ENCODE measurements at regions not wholly inside any gene's neighbourhood (a gene's known extent, or its start where the extent isn't known, plus 50 kb on each side); places are given as distances from the start of the nearest gene placed in this dataset.

GRCh38 chr9:81790166-81790565 is 100.8 kb upstream of the TLE1 start:
- TF ChIP-seq CTCF (IDR thresholded peaks at IDR 0.05; ENCODE audit: borderline replicate concordance, extremely low read depth, insufficient read depth): no peak
- FAIRE-seq: no peak
- H3K4me3 ChIP-seq (ENCODE audit: low read length in 3 of 3): no peak overlapping the region

GRCh38 chr9:81791076-81791475 is 101.7 kb upstream of the TLE1 start:
- H3K27me3 ChIP-seq (ENCODE audit: control insufficient read depth, insufficient read depth, low read length): no peaks in the 10 kb centered on the region
- H3K9me3 ChIP-seq (ENCODE audit: control insufficient read depth in 2 of 3, insufficient read depth in 1 of 3, low read length in 3 of 3): no peaks in the 10 kb centered on the region
- no peak overlapping the region for H3K9ac ChIP-seq (ENCODE audit: low read length in 3 of 3)
- H3K4me1 ChIP-seq (ENCODE audit: control insufficient read depth in 2 of 3, insufficient read depth in 2 of 3, low read depth in 1 of 3, low read length in 3 of 3): peaks cover 0 to 2% (median 0%) of the 10 kb centered on the region in 3 donors
- intact Hi-C loops (cut with DNase I): no loop called here
- no peak for TF ChIP-seq CTCF (IDR thresholded peaks at IDR 0.05; ENCODE audit: borderline replicate concordance, extremely low read depth, insufficient read depth)
- FAIRE-seq: no peak
- H3K36me3 ChIP-seq (ENCODE audit: control insufficient read depth in 2 of 3, insufficient read depth in 3 of 3, low read length in 3 of 3): no peaks in the 10 kb centered on the region
- H3K4me3 ChIP-seq (ENCODE audit: low read length in 3 of 3): no peak overlapping the region
- H3K27ac ChIP-seq (ENCODE audit: low read depth in 2 of 2, low read length in 2 of 2): no peak overlapping the region
- DNase-seq: no peak

More at GRCh38 chr9:81790166-81790565, 100.8 kb upstream of the TLE1 start:
- intact Hi-C loops (cut with DNase I): no loop called here
- DNase-seq: no peak
- no peaks in the 10 kb centered on the region for H3K9me3 ChIP-seq (ENCODE audit: control insufficient read depth in 2 of 3, insufficient read depth in 1 of 3, low read length in 3 of 3)
- H3K27me3 ChIP-seq (ENCODE audit: control insufficient read depth, insufficient read depth, low read length): no peaks in the 10 kb centered on the region
- peaks cover 0 to 2% (median 0%) of the 10 kb centered on the region in 3 donors for H3K4me1 ChIP-seq (ENCODE audit: control insufficient read depth in 2 of 3, insufficient read depth in 2 of 3, low read depth in 1 of 3, low read length in 3 of 3)
- H3K36me3 ChIP-seq (ENCODE audit: control insufficient read depth in 2 of 3, insufficient read depth in 3 of 3, low read length in 3 of 3): no peaks in the 10 kb centered on the region
- no peak overlapping the region for H3K9ac ChIP-seq (ENCODE audit: low read length in 3 of 3)
- H3K27ac ChIP-seq (ENCODE audit: low read depth in 2 of 2, low read length in 2 of 2): no peak overlapping the region

GRCh38 chr9:81798606-81799005 is 109.3 kb upstream of the TLE1 start:
- Histone ChIP-seq H3K27ac (ENCODE audit: low read depth in 2 of 2, low read length in 2 of 2) (no peak overlapping the region), H3K4me3 (ENCODE audit: low read length in 3 of 3) (no peak overlapping the region), H3K9ac (ENCODE audit: low read length in 3 of 3) (no peak overlapping the region), H3K27me3 (ENCODE audit: control insufficient read depth, insufficient read depth, low read length) (no peaks in the 10 kb centered on the region), H3K9me3 (ENCODE audit: control insufficient read depth in 2 of 3, insufficient read depth in 1 of 3, low read length in 3 of 3) (peaks cover 0 to 2% (median 0%) of the 10 kb centered on the region in 3 donors), H3K36me3 (ENCODE audit: control insufficient read depth in 2 of 3, insufficient read depth in 3 of 3, low read length in 3 of 3) (no peaks in the 10 kb centered on the region), H3K4me1 (ENCODE audit: control insufficient read depth in 2 of 3, insufficient read depth in 2 of 3, low read depth in 1 of 3, low read length in 3 of 3) (no peaks in the 10 kb centered on the region)
- TF ChIP-seq CTCF (IDR thresholded peaks at IDR 0.05; ENCODE audit: borderline replicate concordance, extremely low read depth, insufficient read depth): no peak
- DNase-seq (peak in 1 of 5 donors; percentile 15), FAIRE-seq (no peak)
- intact Hi-C loops (cut with DNase I): no loop called here

GRCh38 chr9:81801190-81801589 is 111.8 kb upstream of the TLE1 start:
- Histone ChIP-seq H3K36me3 (ENCODE audit: control insufficient read depth in 2 of 3, insufficient read depth in 3 of 3, low read length in 3 of 3) (no peaks in the 10 kb centered on the region), H3K27ac (ENCODE audit: low read depth in 2 of 2, low read length in 2 of 2) (no peak overlapping the region), H3K9me3 (ENCODE audit: control insufficient read depth in 2 of 3, insufficient read depth in 1 of 3, low read length in 3 of 3) (peaks cover 0 to 2% (median 0%) of the 10 kb centered on the region in 3 donors), H3K27me3 (ENCODE audit: control insufficient read depth, insufficient read depth, low read length) (no peaks in the 10 kb centered on the region), H3K4me1 (ENCODE audit: control insufficient read depth in 2 of 3, insufficient read depth in 2 of 3, low read depth in 1 of 3, low read length in 3 of 3) (no peaks in the 10 kb centered on the region), H3K9ac (ENCODE audit: low read length in 3 of 3) (no peak overlapping the region), H3K4me3 (ENCODE audit: low read length in 3 of 3) (no peak overlapping the region)
- DNase-seq (no peak), FAIRE-seq (no peak)
- intact Hi-C loops (cut with DNase I): no loop called here
- no peak for TF ChIP-seq CTCF (IDR thresholded peaks at IDR 0.05; ENCODE audit: borderline replicate concordance, extremely low read depth, insufficient read depth)
